HL-60 (cell line): ENCODE measurements at regions not wholly inside any gene's neighbourhood (a gene's known extent, or its start where the extent isn't known, plus 50 kb on each side); places are given as distances from the start of the nearest gene placed in this dataset.

ENCODE experiments used
- DNase-seq, 2 experiments: peaks; one replicate each; pipeline ENCODE4 v3.0.0-alpha.2; 2010 to 2020; ENCODE audit warnings: low read depth in 1 of 2, low spot score in 1 of 2
- H3K27ac ChIP-seq: fragments of 250-450 bp; sonication (Bioruptor Pico); replicated peaks from 2 replicates; pipeline ENCODE4 v1.5.1; 2020; ENCODE audit warnings: mild to moderate bottlenecking, moderate library complexity
- H3K27me3 ChIP-seq: fragments of 250-450 bp; sonication (Bioruptor Pico); 2 replicates; pipeline ENCODE4 v1.5.1; 2021; ENCODE audit warnings: mild to moderate bottlenecking, moderate library complexity; ENCODE audit not compliant: insufficient read depth, poor library complexity, severe bottlenecking
- H3K4me3 ChIP-seq: replicated peaks from 2 replicates; pipeline ENCODE4 v1.5.1; 2011; ENCODE audit warnings: mild to moderate bottlenecking, control low read depth, low read length; ENCODE audit not compliant: insufficient read depth
- CTCF ChIP-seq: IDR thresholded peaks from one replicate; pipeline ENCODE4 v1.5.1; 2011; ENCODE audit warnings: low read length, control low read depth, inconsistent platforms; ENCODE audit not compliant: insufficient read depth
- GABPA ChIP-seq: IDR thresholded peaks from 2 replicates; pipeline ENCODE4 v1.6.1; 2012; ENCODE audit warnings: low read depth
- POLR2AphosphoS5 ChIP-seq: IDR thresholded peaks from 2 replicates; pipeline ENCODE4 v1.6.1; 2012; ENCODE audit warnings: low read depth
- REST ChIP-seq: IDR thresholded peaks from 2 replicates; pipeline ENCODE4 v1.6.1; 2012; ENCODE audit warnings: low read depth; ENCODE audit not compliant: insufficient replicate concordance
- SPI1 ChIP-seq: IDR thresholded peaks from 2 replicates; pipeline ENCODE4 v1.6.1; 2012; ENCODE audit warnings: low read depth, mild to moderate bottlenecking, borderline replicate concordance

GRCh38 chr1:184262109-184262508 is 124.7 kb upstream of the C1orf21 start:
- Histone ChIP-seq H3K27ac (no peak overlapping the region), H3K27me3 (no peaks in the 10 kb centered on the region), H3K4me3 (no peak overlapping the region)
- DNase-seq, result no peak
- no peak for TF ChIP-seq GABPA
- TF ChIP-seq POLR2AphosphoS5, result no peak
- TF ChIP-seq CTCF, result no peak
- no peak for TF ChIP-seq SPI1
- no peak for TF ChIP-seq REST

DNA sequence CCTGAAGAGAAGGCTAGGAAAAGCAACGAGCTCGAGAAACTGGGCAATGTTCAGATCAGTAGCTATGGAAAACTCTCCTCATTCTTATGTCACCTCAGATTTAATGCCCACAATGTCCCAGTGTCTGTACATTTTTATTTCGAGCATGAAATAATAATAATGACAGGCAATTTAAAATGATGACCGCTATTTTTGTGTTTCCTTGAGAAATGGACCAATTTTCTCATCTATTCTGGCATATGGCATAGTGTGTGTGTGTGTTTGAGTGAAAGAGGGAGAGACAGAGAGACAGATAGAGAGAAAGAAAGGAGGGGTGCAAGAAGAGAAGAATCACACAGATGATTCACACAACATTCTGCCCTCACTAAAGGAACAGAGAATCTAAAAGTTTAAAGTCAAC is 119.1 kb upstream of the C1orf21 start:
- Histone ChIP-seq H3K27me3 (no peaks in the 10 kb centered on the region), H3K27ac (no peak overlapping the region), H3K4me3 (no peak overlapping the region)
- TF ChIP-seq CTCF (no peak), POLR2AphosphoS5 (no peak), GABPA (no peak), REST (no peak), SPI1 (no peak)
- no peak for DNase-seq

DNA sequence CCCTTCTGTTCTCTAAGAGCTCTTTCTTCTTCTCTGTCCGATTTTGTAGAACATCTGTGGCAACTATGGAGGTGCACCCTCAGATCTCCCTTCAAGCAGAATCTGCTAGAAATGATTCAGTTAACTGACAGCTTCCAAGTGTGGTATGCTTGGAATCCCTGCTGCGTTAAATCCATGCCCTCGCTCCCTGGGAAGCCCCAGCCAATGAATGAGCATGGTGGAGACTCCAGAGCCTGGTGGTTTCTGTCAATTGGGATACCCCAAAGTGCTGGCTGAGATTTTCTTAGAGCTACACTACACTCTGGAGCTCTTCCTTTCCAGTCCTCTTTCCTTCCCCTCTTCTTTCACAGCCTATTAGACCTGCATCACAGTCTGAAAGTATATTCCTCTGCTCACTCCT is 116.3 kb upstream of the C1orf21 start:
- no peak for DNase-seq
- no peak overlapping the region for H3K27ac ChIP-seq
- H3K4me3 ChIP-seq, result no peak overlapping the region
- TF ChIP-seq GABPA, result no peak
- TF ChIP-seq POLR2AphosphoS5, result no peak
- no peak for TF ChIP-seq SPI1
- TF ChIP-seq REST, result no peak
- TF ChIP-seq CTCF, result no peak
- H3K27me3 ChIP-seq, result no peaks in the 10 kb centered on the region
